ENCODE measurements at regions not wholly inside any gene's neighbourhood (a gene's known extent, or its start where the extent isn't known, plus 50 kb on each side); places are given as distances from the start of the nearest gene placed in this dataset.

- CTCF ChIA-PET (ENCODE audit: unreplicated experiment), result no interaction called here
- H3K4me1 ChIP-seq (ENCODE audit: insufficient read depth, low read length, poor library complexity, severe bottlenecking), result no peaks in the 10 kb centered on the region
- H3K36me3 ChIP-seq (ENCODE audit: insufficient read depth, low read length), result no peaks in the 10 kb centered on the region
- intact Hi-C loops (cut with micrococcal nuclease; ENCODE audit: unreplicated experiment), result no loop called here
- no peaks in the 10 kb centered on the region for H3K9me2 ChIP-seq (ENCODE audit: insufficient read depth, low read length)
- H3K79me2 ChIP-seq (ENCODE audit: insufficient read depth, low read depth, low read length), result no peaks in the 10 kb centered on the region
- no TSS peak for BruUV-seq (replicated peaks)
- H4K20me1 ChIP-seq (ENCODE audit: insufficient read depth, low read length), result no peaks in the 10 kb centered on the region
- H3K27ac ChIP-seq (ENCODE audit: low read depth, low read length, poor library complexity, severe bottlenecking), result no peak overlapping the region
- H3K9me3 ChIP-seq (ENCODE audit: low read length), result no peaks in the 10 kb centered on the region
- no peak for DNase-seq (ENCODE audit: low spot score)
- H2AFZ ChIP-seq (ENCODE audit: low read length), result no peak overlapping the region
- no peak overlapping the region for H3K4me3 ChIP-seq (ENCODE audit: low read depth, low read length, poor library complexity, severe bottlenecking)
- POLR2A ChIA-PET, result interaction anchor here (1.0 to 1.4 kb wide), 2 partner anchors 10 to 14 kb away, joined by 4 read pairs; no protein-coding TSS in a partner anchor
- no peak overlapping the region for H3K4me2 ChIP-seq (ENCODE audit: low read length)
- TF ChIP-seq CTCF (conservative IDR thresholded peaks at IDR 0.05; ENCODE audit: low read length) (no peak), EZH2phosphoT487 (IDR thresholded peaks at IDR 0.05; ENCODE audit: borderline replicate concordance, low read depth, low read length) (no peak)
Observed at GRCh38 chr7:15123901-15124300, 221.3 kb upstream of the DGKB start.

- Histone ChIP-seq H2AFZ (ENCODE audit: low read length) (no peak overlapping the region), H4K20me1 (ENCODE audit: insufficient read depth, low read length) (no peaks in the 10 kb centered on the region), H3K27ac (ENCODE audit: low read depth, low read length, poor library complexity, severe bottlenecking) (no peak overlapping the region), H3K9me3 (ENCODE audit: low read length) (no peaks in the 10 kb centered on the region), H3K79me2 (ENCODE audit: insufficient read depth, low read depth, low read length) (no peaks in the 10 kb centered on the region), H3K36me3 (ENCODE audit: insufficient read depth, low read length) (no peaks in the 10 kb centered on the region), H3K9me2 (ENCODE audit: insufficient read depth, low read length) (no peaks in the 10 kb centered on the region), H3K4me3 (ENCODE audit: low read depth, low read length, poor library complexity, severe bottlenecking) (no peak overlapping the region), H3K4me2 (ENCODE audit: low read length) (no peak overlapping the region), H3K4me1 (ENCODE audit: insufficient read depth, low read length, poor library complexity, severe bottlenecking) (no peaks in the 10 kb centered on the region)
- ChIA-PET CTCF (ENCODE audit: unreplicated experiment) (no interaction called here), POLR2A (interaction anchor here (0.6 kb wide), 1 partner anchor 10 kb away, joined by 4 read pairs; no protein-coding TSS in a partner anchor)
- no peak for DNase-seq (ENCODE audit: low spot score)
- BruUV-seq (replicated peaks), result no TSS peak
- TF ChIP-seq CTCF (conservative IDR thresholded peaks at IDR 0.05; ENCODE audit: low read length) (no peak), EZH2phosphoT487 (IDR thresholded peaks at IDR 0.05; ENCODE audit: borderline replicate concordance, low read depth, low read length) (no peak)
- intact Hi-C loops (cut with micrococcal nuclease; ENCODE audit: unreplicated experiment), result no loop called here
Observed at GRCh38 chr7:15113752-15114151, 211.2 kb upstream of the DGKB start.

- no peak for TF ChIP-seq EZH2phosphoT487 (IDR thresholded peaks at IDR 0.05; ENCODE audit: borderline replicate concordance, low read depth, low read length)
- TF ChIP-seq CTCF (conservative IDR thresholded peaks at IDR 0.05; ENCODE audit: low read length), result no peak
- Histone ChIP-seq H3K9me3 (ENCODE audit: low read length) (no peaks in the 10 kb centered on the region), H3K27ac (ENCODE audit: low read depth, low read length, poor library complexity, severe bottlenecking) (no peak overlapping the region), H3K9me2 (ENCODE audit: insufficient read depth, low read length) (no peaks in the 10 kb centered on the region), H3K4me3 (ENCODE audit: low read depth, low read length, poor library complexity, severe bottlenecking) (no peak overlapping the region), H3K36me3 (ENCODE audit: insufficient read depth, low read length) (no peaks in the 10 kb centered on the region), H3K4me2 (ENCODE audit: low read length) (no peak overlapping the region), H4K20me1 (ENCODE audit: insufficient read depth, low read length) (no peaks in the 10 kb centered on the region), H3K4me1 (ENCODE audit: insufficient read depth, low read length, poor library complexity, severe bottlenecking) (no peaks in the 10 kb centered on the region), H3K79me2 (ENCODE audit: insufficient read depth, low read depth, low read length) (no peaks in the 10 kb centered on the region), H2AFZ (ENCODE audit: low read length) (no peak overlapping the region)
- DNase-seq (ENCODE audit: low spot score), result no peak
- POLR2A ChIA-PET, result no interaction called here
- intact Hi-C loops (cut with micrococcal nuclease; ENCODE audit: unreplicated experiment), result no loop called here
- no TSS peak for BruUV-seq (replicated peaks)
- CTCF ChIA-PET (ENCODE audit: unreplicated experiment), result no interaction called here
Observed at GRCh38 chr7:15105711-15106110, 203.2 kb upstream of the DGKB start.

Data from OCI-LY7 (cell line).